NB4 (cell line): ENCODE measurements at regions not wholly inside any gene's neighbourhood (a gene's known extent, or its start where the extent isn't known, plus 50 kb on each side); places are given as distances from the start of the nearest gene placed in this dataset.

Experiments used
- MYC ChIP-seq: IDR thresholded peaks from 2 replicates; pipeline ENCODE4 v1.6.1; 2011; ENCODE audit warnings: low read depth, low read length
- POLR2A ChIP-seq: IDR thresholded peaks from 2 replicates; pipeline ENCODE4 v1.6.1; 2011; ENCODE audit warnings: mild to moderate bottlenecking; ENCODE audit not compliant: insufficient read length; ENCODE audit errors: extremely low read depth
- TF ChIP-seq, protein P1 (sequence below): IDR thresholded peaks from one replicate; pipeline ENCODE4 v1.5.1; 2012; ENCODE audit warnings: low read depth, low read length
- TF ChIP-seq, protein P2 (sequence below): IDR thresholded peaks from 2 replicates; pipeline ENCODE4 v1.6.1; 2011; ENCODE audit warnings: low read depth, low read length

DNA sequence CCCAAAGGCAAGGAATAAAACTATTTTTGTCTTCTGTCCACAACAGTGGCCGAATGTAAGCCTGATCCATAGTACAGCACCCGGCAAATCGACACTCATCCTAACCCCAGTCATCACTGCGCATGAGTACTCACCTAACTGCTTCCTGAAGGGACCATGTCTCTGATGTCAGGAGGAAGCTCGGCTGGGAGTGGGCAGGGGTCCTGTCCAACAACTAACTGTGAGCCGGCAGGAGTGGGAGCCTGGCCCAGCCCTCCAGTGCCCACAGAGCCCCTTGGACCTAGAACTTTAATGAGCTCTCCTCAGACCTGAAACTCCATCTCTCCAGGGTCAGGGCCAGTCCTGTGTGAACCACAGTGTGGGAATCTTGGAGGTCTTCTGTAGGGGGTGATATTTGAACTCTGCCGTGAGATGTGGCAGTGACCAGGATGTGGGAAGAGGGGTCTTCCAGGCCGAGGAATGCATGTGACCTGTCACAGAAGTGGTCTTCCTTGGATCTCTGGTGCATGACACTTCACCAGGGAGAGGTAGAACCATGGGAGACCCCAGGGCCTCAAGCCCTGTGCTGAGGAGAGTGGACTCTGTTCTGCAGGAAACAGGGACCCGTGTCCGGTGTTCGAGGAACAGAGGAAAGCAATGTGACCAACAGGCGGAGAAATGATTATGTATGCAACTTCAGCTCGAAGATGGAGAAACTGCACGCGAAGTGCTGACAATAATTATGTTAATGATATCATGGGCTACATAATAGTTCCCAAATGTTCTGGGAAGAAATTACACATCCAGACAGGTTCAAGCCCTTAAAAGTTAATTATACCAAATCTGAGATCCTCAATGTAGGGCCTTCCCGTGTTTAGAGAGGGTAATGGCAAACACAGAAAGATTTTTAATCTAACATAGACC lies 240.1 kb upstream of the HDAC4 start:
- TF ChIP-seq, protein P1, sequence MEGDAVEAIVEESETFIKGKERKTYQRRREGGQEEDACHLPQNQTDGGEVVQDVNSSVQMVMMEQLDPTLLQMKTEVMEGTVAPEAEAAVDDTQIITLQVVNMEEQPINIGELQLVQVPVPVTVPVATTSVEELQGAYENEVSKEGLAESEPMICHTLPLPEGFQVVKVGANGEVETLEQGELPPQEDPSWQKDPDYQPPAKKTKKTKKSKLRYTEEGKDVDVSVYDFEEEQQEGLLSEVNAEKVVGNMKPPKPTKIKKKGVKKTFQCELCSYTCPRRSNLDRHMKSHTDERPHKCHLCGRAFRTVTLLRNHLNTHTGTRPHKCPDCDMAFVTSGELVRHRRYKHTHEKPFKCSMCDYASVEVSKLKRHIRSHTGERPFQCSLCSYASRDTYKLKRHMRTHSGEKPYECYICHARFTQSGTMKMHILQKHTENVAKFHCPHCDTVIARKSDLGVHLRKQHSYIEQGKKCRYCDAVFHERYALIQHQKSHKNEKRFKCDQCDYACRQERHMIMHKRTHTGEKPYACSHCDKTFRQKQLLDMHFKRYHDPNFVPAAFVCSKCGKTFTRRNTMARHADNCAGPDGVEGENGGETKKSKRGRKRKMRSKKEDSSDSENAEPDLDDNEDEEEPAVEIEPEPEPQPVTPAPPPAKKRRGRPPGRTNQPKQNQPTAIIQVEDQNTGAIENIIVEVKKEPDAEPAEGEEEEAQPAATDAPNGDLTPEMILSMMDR, result no peak
- no peak for TF ChIP-seq POLR2A
- TF ChIP-seq, protein P2, sequence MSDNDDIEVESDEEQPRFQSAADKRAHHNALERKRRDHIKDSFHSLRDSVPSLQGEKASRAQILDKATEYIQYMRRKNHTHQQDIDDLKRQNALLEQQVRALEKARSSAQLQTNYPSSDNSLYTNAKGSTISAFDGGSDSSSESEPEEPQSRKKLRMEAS, result no peak
- TF ChIP-seq MYC, result no peak
